ENCODE measurements at regions not wholly inside any gene's neighbourhood (a gene's known extent, or its start where the extent isn't known, plus 50 kb on each side); places are given as distances from the start of the nearest gene placed in this dataset.

DNA sequence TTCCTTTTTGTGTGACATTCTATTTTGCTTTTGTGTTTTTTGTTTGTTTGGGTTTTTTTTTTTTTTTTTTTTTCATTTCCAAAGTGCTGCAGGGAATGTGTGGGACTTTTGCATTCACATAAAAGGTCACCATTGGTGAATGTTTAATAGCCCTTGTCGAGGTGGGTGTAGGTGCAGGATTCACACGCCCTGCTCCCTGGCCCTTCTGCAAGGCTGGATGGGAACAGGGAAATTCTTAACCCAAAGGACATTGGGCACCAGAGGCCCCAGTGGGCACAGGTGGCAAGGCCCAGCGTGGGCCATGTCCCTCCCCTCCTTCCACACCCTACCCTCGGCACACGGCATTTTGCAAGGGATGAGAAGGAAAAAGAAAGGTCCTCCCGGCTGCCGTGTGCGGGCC, 50.4 kb upstream of the NOTCH1 start:
- TF ChIP-seq, protein P1, sequence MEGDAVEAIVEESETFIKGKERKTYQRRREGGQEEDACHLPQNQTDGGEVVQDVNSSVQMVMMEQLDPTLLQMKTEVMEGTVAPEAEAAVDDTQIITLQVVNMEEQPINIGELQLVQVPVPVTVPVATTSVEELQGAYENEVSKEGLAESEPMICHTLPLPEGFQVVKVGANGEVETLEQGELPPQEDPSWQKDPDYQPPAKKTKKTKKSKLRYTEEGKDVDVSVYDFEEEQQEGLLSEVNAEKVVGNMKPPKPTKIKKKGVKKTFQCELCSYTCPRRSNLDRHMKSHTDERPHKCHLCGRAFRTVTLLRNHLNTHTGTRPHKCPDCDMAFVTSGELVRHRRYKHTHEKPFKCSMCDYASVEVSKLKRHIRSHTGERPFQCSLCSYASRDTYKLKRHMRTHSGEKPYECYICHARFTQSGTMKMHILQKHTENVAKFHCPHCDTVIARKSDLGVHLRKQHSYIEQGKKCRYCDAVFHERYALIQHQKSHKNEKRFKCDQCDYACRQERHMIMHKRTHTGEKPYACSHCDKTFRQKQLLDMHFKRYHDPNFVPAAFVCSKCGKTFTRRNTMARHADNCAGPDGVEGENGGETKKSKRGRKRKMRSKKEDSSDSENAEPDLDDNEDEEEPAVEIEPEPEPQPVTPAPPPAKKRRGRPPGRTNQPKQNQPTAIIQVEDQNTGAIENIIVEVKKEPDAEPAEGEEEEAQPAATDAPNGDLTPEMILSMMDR (conservative IDR thresholded peaks at IDR 0.05 in 1 of 2, IDR thresholded peaks at IDR 0.05 in 1 of 2; ENCODE audit: extremely low read depth in 1 of 2, insufficient read depth in 1 of 2, low read depth in 1 of 2, low read length in 2 of 2), result no peak
- TF ChIP-seq EZH2 (IDR thresholded peaks at IDR 0.05; ENCODE audit: borderline replicate concordance, low read length), result no peak
